HG03159 (cell line): ENCODE measurements at regions not wholly inside any gene's neighbourhood (a gene's known extent, or its start where the extent isn't known, plus 50 kb on each side); places are given as distances from the start of the nearest gene placed in this dataset.

Experiments used
- ATAC-seq: cut with Tn5 transposase; IDR thresholded peaks from one replicate; pipeline ENCODE4 v1.9.1; 2021; ENCODE audit warnings: mild to moderate bottlenecking, moderate library complexity; ENCODE audit not compliant: unreplicated experiment

GRCh38 chr13:73248154-73248553 is 189.3 kb downstream of the KLF5 start:
- ATAC-seq: no peak

GRCh38 chr13:73245246-73245645 is 186.4 kb downstream of the KLF5 start:
- no peak for ATAC-seq

- ATAC-seq: no peak
Observed at GRCh38 chr13:73244467-73244866, 185.7 kb downstream of the KLF5 start.

GRCh38 chr13:73242515-73243015 is 183.8 kb downstream of the KLF5 start:
- ATAC-seq: no peak

GRCh38 chr13:73240193-73240592 is 181.4 kb downstream of the KLF5 start:
- no peak for ATAC-seq

- ATAC-seq: no peak
Observed at GRCh38 chr13:73235385-73235784, 176.6 kb downstream of the KLF5 start.

GRCh38 chr13:73231471-73231870 is 172.7 kb downstream of the KLF5 start:
- no peak for ATAC-seq

- no peak for ATAC-seq
Observed at GRCh38 chr13:73230716-73231115, 171.9 kb downstream of the KLF5 start.

GRCh38 chr13:73228546-73228945 is 169.7 kb downstream of the KLF5 start:
- ATAC-seq: no peak

- no peak for ATAC-seq
Observed at GRCh38 chr13:73225990-73226389, 167.2 kb downstream of the KLF5 start.

GRCh38 chr13:73224703-73225102 is 165.9 kb downstream of the KLF5 start:
- no peak for ATAC-seq

- ATAC-seq: peak; percentile 86
Observed at GRCh38 chr13:73223372-73223781, 164.6 kb downstream of the KLF5 start.

- peak; percentile 15 for ATAC-seq
Observed at GRCh38 chr13:73222627-73223305, 164.0 kb downstream of the KLF5 start.

- no peak for ATAC-seq
Observed at GRCh38 chr13:73220966-73221720, 162.3 kb downstream of the KLF5 start.

- ATAC-seq: no peak
Observed at GRCh38 chr13:73218181-73218580, 159.4 kb downstream of the KLF5 start.

- no peak for ATAC-seq
Observed at GRCh38 chr13:73216381-73216831, 157.6 kb downstream of the KLF5 start.

- ATAC-seq: no peak
Observed at GRCh38 chr13:73215823-73216222, 157.0 kb downstream of the KLF5 start.

- ATAC-seq: no peak
Observed at GRCh38 chr13:73212482-73212881, 153.7 kb downstream of the KLF5 start.

- ATAC-seq: no peak
Observed at GRCh38 chr13:73210218-73210883, 151.5 kb downstream of the KLF5 start.

GRCh38 chr13:73204952-73205351 is 146.1 kb downstream of the KLF5 start:
- no peak for ATAC-seq

- no peak for ATAC-seq
Observed at GRCh38 chr13:73201626-73202025, 142.8 kb downstream of the KLF5 start.

GRCh38 chr13:73198991-73199411 is 140.2 kb downstream of the KLF5 start:
- ATAC-seq: no peak
